NCI-H510A (cell line): ENCODE measurements at regions not wholly inside any gene's neighbourhood (a gene's known extent, or its start where the extent isn't known, plus 50 kb on each side); places are given as distances from the start of the nearest gene placed in this dataset.

ENCODE experiments used
- DNase-seq: peaks from one replicate; lab custom pipeline; 2025; lab: John Stamatoyannopoulos, UW

GRCh38 chr4:129899849-129900248 is 803.9 kb downstream of the C4orf33 start:
- no peak for DNase-seq

- no peak for DNase-seq
Measured at GRCh38 chr4:129900430-129900953, 804.5 kb downstream of the C4orf33 start.

- DNase-seq: no peak
Measured at GRCh38 chr4:129901205-129901604, 805.3 kb downstream of the C4orf33 start.

- DNase-seq: no peak
Measured at GRCh38 chr4:129903861-129904260, 807.9 kb downstream of the C4orf33 start.

- no peak for DNase-seq
Measured at GRCh38 chr4:129905256-129905655, 809.3 kb downstream of the C4orf33 start.

GRCh38 chr4:129908117-129908516 is 812.2 kb downstream of the C4orf33 start:
- DNase-seq: no peak

GRCh38 chr4:129916991-129917390 is 821.0 kb downstream of the C4orf33 start:
- no peak for DNase-seq

GRCh38 chr4:129917651-129918050 is 821.7 kb downstream of the C4orf33 start:
- DNase-seq: no peak

- no peak for DNase-seq
Measured at GRCh38 chr4:129926936-129927335, 831.0 kb downstream of the C4orf33 start.

- no peak for DNase-seq
Measured at GRCh38 chr4:129929052-129929451, 833.1 kb downstream of the C4orf33 start.

- no peak for DNase-seq
Measured at GRCh38 chr4:129929984-129930383, 834.0 kb downstream of the C4orf33 start.

- no peak for DNase-seq
Measured at GRCh38 chr4:129950217-129950616, 854.3 kb downstream of the C4orf33 start.

- DNase-seq: no peak
Measured at GRCh38 chr4:129966175-129966574, 870.2 kb downstream of the C4orf33 start.

GRCh38 chr4:129968366-129968765 is 872.4 kb downstream of the C4orf33 start:
- no peak for DNase-seq

GRCh38 chr4:129968778-129969177 is 872.8 kb downstream of the C4orf33 start:
- no peak for DNase-seq

GRCh38 chr4:129970801-129971200 is 874.8 kb downstream of the C4orf33 start:
- no peak for DNase-seq

- no peak for DNase-seq
Measured at GRCh38 chr4:129971419-129971818, 875.5 kb downstream of the C4orf33 start.

- DNase-seq: no peak
Measured at GRCh38 chr4:129972257-129972656, 876.3 kb downstream of the C4orf33 start.

GRCh38 chr4:129974730-129975129 is 878.8 kb downstream of the C4orf33 start:
- DNase-seq: no peak

- no peak for DNase-seq
Measured at GRCh38 chr4:129978315-129978714, 882.4 kb downstream of the C4orf33 start.

- DNase-seq: no peak
Measured at GRCh38 chr4:129988957-129989356, 893.0 kb downstream of the C4orf33 start.

- DNase-seq: no peak
Measured at GRCh38 chr4:129994715-129995114, 898.8 kb downstream of the C4orf33 start.

- DNase-seq: no peak
Measured at GRCh38 chr4:129998436-129999150, 902.6 kb downstream of the C4orf33 start.

GRCh38 chr4:129999156-129999555 is 903.2 kb downstream of the C4orf33 start:
- no peak for DNase-seq
